Motor neuron (in vitro differentiated cells): ENCODE measurements at regions not wholly inside any gene's neighbourhood (a gene's known extent, or its start where the extent isn't known, plus 50 kb on each side); places are given as distances from the start of the nearest gene placed in this dataset.
"Not testable (repeated sequence)": the region's sequence is repeated elsewhere in the genome, so short reads cannot be mapped to it uniquely, and the experiment has no call there.

Experiments used
- ATAC-seq, 8 experiments: fragments of 200-7000 bp; cut with Tn5 transposase; replicated peaks in 6 of 8; 2 replicates each; pipeline ENCODE4 v1.8.0; 2021; ENCODE audit warnings: mild to moderate bottlenecking in 8 of 8, moderate library complexity in 8 of 8
- H3K27ac ChIP-seq, 2 donors: fragments of 250-450 bp; sonication (Bioruptor Pico); 2 replicates each; pipeline ENCODE4 v1.9.0; 2021; ENCODE audit warnings: antibody characterized with exemption in 2 of 2, mild to moderate bottlenecking in 2 of 2, moderate library complexity in 1 of 2
- H3K4me1 ChIP-seq, 2 donors: fragments of 250-450 bp; sonication (Bioruptor Pico); replicated peaks in 1 of 2; 2 replicates each; pipeline ENCODE4 v1.6.1; 2021; ENCODE audit warnings: antibody characterized with exemption in 2 of 2, mild to moderate bottlenecking in 2 of 2, moderate library complexity in 1 of 2
- H3K4me3 ChIP-seq, 5 donors: fragments of 250-450 bp; sonication (Bioruptor Pico); 2 replicates each; pipeline ENCODE4 v1.9.0; 2021; ENCODE audit warnings: antibody characterized with exemption in 5 of 5, mild to moderate bottlenecking in 5 of 5, moderate library complexity in 4 of 5
- WGBS, 10 experiments: fragments of 450-650 bp; shearing (Covaris generic); methylation state at CpG; one replicate each; pipeline ENCODE4 v1.0.0; 2022; 5-methylcytosine and 5-hydroxymethylcytosine counted together
- in situ Hi-C, 9 experiments: fragments of 400-800 bp; cut with MboI; loops; one replicate each; pipeline ENCODE4 v1.15.0; 2021; ENCODE audit warnings: low sequenced_read_pairs in 9 of 9, low pct_unique_long_range_greater_than_20kb in 2 of 9; ENCODE audit not compliant: unreplicated experiment in 9 of 9

DNA sequence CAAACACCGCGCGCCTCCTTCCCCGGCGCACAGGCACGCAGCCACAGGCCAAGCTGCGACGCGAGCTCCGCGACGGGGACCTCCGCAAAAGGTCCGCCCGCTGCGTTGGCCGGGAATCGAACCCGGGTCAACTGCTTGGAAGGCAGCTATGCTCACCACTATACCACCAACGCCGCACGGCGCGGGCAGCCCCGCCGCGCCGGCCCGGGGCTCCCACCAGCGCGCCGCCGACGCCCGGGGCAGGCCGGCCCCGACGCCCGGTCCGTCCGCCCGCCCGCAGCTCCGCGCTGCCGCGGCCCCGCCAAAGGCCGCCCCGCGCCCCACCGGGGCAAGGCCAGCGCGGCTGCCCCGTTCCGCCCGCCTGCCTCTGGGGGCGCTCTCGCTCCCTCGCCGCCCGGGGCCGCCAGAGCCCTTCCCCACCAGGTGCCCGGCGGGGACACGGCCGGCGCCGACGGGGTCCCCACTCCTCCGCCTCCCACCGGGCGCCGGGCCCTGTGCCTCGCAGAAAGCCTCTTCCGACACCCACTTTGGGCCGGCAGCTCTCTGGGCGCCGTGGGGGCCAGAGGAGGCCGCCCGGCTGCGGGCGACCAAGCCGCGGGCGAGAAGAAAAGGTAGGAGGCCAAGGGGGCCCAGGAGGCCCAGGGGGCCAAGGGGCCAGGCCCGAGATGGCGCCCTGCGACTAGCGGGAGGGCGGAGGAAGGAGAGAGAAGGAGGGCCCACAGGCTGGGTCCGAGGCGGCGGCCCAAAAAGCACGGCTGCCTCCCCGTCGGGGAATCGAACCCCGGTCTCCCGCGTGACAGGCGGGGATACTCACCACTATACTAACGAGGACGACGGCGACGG is 50.2 kb upstream of the FCGR2A start:
- H3K4me3 ChIP-seq, in situ Hi-C loops, H3K27ac ChIP-seq, H3K4me1 ChIP-seq: not testable (repeated sequence)
- no CpG with 5 or more reads among the region's 107 CpGs for WGBS, 10 experiments
- ATAC-seq: peak; percentile 56 to 79 (median 66)

DNA sequence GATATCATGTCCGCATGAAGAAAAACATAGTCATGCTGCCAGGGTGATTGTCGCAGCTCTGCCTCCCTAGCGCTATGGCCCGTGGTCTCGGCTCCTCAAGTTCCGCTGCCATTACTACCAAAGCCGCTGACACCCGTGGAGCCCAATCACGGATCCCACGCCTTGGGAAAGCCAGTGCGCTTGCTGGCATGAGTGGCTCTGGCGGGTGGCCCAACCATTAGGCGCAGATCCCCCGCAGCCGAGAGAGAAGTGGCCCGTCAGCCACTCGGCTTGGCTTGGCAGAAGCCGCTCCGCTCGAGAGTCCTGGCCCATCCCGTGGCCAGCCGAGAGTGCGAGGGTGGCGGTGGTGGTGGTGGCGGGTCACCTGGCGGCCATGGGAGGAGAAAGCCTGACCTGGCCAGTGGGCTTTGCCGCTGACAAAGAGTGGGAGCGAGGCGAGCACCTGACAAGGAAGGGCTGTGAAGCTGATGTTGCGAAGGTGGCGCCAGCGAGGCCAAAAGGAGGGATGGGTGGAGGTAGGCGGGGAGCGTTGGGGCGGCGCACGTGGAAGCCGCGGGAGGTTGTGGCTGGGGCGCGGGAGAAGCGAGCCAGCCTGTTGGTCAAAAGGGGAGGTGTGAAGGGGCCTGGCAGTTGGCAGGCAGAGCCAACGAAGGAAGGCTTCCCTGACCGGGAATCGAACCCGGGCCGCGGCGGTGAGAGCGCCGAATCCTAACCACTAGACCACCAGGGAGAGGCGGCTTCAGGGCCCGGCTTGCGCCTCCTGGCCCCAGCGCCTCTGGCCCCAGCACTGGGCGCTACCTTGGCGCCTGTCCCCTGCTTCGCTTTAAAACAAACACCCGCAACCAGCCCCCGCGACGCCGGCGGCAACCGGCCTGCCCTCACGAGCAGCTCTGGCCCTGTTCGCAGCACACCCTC is 51.0 kb upstream of the FCGR2A start:
- H3K4me1 ChIP-seq, H3K4me3 ChIP-seq, H3K27ac ChIP-seq, in situ Hi-C loops: not testable (repeated sequence)
- peak; percentile 83 to 95 (median 90) for ATAC-seq
- no CpG with 5 or more reads among the region's 67 CpGs for WGBS, 10 experiments

DNA sequence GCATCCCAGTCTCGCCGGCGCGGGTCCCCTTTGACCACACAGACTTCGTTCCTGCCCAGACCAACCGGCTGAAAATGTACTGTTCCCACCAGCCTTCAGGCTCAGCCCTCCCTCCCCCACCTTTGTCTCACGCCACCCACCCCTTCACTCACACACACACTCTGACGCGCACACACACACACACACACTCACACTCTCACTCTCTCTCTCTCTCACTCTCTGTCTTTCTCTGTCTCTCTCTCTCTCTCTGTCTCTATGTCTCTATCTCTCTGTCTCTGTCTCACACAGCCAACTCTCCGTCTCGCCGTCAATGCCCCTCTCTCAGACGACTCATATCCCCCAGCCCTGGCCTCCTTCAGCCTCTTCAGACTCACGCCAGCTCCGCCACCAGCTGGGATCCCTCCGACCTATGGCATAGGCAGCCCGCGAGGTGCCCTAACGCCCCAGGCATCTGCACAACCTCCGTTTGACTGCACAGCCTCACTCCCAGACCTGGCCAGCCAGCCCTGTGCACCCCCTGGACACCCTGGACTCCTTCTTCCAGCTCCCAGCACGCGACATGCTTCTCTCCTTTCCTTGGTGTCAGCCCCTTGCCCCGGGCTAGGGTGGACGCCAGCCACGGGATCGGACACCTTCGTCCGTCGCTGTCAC is 53.4 kb upstream of the FCGR2A start:
- H3K4me3 ChIP-seq, H3K27ac ChIP-seq, ATAC-seq, in situ Hi-C loops, H3K4me1 ChIP-seq: not testable (repeated sequence)
- WGBS, 10 experiments: no CpG with 5 or more reads among the region's 29 CpGs

DNA sequence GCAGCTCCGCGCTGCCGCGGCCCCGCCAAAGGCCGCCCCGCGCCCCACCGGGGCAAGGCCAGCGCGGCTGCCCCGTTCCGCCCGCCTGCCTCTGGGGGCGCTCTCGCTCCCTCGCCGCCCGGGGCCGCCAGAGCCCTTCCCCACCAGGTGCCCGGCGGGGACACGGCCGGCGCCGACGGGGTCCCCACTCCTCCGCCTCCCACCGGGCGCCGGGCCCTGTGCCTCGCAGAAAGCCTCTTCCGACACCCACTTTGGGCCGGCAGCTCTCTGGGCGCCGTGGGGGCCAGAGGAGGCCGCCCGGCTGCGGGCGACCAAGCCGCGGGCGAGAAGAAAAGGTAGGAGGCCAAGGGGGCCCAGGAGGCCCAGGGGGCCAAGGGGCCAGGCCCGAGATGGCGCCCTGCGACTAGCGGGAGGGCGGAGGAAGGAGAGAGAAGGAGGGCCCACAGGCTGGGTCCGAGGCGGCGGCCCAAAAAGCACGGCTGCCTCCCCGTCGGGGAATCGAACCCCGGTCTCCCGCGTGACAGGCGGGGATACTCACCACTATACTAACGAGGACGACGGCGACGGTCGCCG is 57.4 kb upstream of the FCGR2A start:
- in situ Hi-C loops, H3K4me1 ChIP-seq, H3K4me3 ChIP-seq, H3K27ac ChIP-seq: not testable (repeated sequence)
- ATAC-seq: peak in 6 of 8 experiments; percentile 5 to 31 (median 18)
- WGBS, 10 experiments: no CpG with 5 or more reads among the region's 66 CpGs

DNA sequence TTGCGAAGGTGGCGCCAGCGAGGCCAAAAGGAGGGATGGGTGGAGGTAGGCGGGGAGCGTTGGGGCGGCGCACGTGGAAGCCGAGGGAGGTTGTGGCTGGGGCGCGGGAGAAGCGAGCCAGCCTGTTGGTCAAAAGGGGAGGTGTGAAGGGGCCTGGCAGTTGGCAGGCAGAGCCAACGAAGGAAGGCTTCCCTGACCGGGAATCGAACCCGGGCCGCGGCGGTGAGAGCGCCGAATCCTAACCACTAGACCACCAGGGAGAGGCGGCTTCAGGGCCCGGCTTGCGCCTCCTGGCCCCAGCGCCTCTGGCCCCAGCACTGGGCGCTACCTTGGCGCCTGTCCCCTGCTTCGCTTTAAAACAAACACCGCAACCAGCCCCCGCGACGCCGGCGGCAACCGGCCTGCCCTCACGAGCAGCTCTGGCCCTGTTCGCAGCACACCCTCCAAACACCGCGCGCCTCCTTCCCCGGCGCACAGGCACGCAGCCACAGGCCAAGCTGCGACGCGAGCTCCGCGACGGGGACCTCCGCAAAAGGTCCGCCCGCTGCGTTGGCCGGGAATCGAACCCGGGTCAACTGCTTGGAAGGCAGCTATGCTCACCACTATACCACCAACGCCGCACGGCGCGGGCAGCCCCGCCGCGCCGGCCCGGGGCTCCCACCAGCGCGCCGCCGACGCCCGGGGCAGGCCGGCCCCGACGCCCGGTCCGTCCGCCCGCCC is 58.1 kb upstream of the FCGR2A start:
- H3K27ac ChIP-seq, H3K4me1 ChIP-seq, H3K4me3 ChIP-seq, in situ Hi-C loops: not testable (repeated sequence)
- no CpG with 5 or more reads among the region's 79 CpGs for WGBS, 10 experiments
- peak; percentile 68 to 90 (median 82) for ATAC-seq

DNA sequence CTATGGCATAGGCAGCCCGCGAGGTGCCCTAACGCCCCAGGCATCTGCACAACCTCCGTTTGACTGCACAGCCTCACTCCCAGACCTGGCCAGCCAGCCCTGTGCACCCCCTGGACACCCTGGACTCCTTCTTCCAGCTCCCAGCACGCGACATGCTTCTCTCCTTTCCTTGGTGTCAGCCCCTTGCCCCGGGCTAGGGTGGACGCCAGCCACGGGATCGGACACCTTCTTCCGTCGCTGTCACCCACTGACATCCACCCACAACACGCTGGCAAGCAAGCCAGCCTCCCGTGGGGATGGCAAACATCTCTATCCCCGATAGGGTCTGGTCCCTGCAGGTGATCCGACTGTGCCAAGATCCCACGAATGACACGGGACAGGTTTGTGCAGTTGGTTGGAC is 60.5 kb upstream of the FCGR2A start:
- no CpG with 5 or more reads among the region's 18 CpGs for WGBS, 10 experiments
- H3K4me1 ChIP-seq, H3K4me3 ChIP-seq, H3K27ac ChIP-seq, in situ Hi-C loops, ATAC-seq: not testable (repeated sequence)

DNA sequence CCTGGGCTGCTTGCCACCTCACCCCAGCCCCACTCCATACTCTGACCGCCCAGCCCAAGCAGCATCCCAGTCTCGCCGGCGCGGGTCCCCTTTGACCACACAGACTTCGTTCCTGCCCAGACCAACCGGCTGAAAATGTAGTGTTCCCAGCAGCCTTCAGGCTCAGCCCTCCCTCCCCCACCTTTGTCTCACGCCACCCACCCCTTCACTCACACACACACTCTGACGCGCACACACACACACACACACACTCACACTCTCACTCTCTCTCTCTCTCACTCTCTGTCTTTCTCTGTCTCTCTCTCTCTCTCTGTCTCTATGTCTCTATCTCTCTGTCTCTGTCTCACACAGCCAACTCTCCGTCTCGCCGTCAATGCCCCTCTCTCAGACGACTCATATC is 61.0 kb upstream of the FCGR2A start:
- in situ Hi-C loops: not testable (repeated sequence)
- 55% methylated on average over 4 of the region's 14 CpGs; no CpG with 5 or more reads in 9 of the 10 experiments for WGBS, 10 experiments

DNA sequence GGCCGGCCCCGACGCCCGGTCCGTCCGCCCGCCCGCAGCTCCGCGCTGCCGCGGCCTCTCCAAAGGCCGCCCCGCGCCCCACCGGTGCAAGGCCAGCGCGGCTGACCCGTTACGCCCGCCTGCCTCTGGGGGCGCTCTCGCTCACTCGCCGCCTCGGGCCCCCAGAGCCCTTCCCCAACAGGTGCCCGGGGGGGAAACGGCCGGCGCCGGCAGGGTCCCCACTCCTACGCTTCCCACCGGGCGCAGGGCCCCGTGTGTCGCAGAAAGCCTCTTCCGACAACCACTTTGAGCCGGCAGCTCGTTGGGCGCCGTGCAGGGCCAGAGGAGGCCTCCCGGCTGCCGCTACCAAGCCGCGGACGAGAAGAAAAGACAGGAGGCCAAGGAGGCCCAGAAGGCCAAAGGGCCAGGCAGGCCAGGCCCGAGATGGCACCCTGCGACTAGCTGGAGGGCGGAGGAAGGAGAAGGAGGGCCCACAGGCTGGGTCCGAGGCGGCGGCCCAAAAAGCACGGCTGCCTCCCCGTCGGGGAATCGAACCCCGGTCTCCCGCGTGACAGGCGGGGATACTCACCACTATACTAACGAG is 64.9 kb upstream of the FCGR2A start:
- ATAC-seq: peak; percentile 67 to 84 (median 78)
- 0 to 10% (median 2%) methylated on average over 2 to 10 of the region's 61 CpGs; no CpG with 5 or more reads in 7 of the 10 experiments for WGBS, 10 experiments
- H3K27ac ChIP-seq: peak overlapping the region in 1 of 2 donors; percentile 56
- H3K4me1 ChIP-seq: no peaks in the 10 kb centered on the region
- in situ Hi-C loops: no loop called here
- H3K4me3 ChIP-seq: peak overlapping the region; percentile 44 to 98 (median 73)

More for the DNA sequence above, 61.0 kb upstream of the FCGR2A start:
- not testable (repeated sequence) for H3K27ac ChIP-seq, H3K4me1 ChIP-seq, H3K4me3 ChIP-seq, ATAC-seq

DNA sequence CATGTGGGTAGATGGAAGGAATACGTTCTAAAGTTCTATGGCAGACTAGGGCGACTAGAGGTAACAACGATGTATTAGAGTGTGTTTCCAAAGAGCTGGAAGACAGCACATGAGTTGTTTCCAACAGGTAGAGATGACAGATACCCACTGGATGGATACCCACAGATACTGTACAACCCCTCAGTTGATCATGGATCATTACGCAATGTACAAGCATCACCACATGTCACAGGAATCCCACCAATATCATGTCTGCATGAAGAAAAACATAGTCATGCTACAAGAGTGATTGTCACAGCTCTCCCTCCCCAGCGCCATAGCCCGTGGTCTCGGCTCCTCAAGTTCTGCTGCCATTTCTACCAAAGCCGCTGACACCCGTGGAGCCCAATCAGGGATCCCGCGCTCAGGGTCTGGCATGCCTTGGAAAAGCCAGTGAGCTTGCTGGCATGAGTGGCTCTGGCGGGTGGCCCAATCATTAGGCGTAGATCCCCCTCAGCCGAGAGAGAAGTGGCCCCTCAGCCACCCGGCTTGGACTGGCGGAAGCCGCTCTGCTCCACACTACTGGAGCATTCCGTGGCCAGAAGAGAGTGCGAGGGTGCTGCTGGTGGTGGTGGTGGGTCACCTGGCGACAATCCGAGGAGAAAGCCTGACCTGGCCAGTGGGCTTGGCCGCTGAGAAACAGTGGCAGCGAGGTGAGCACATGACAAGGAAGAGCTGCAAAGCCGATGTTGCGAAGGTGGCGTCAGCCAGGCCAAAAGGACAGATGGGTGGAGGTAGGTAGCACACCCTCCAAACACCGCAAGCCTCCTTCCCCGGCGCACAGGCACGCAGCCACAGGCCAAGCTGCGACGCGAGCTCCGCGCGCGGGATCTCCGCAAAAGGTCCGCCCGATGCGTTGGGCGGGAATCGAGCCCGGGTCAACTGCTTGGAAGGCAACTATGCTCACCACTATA is 65.7 kb upstream of the FCGR2A start:
- no peaks in the 10 kb centered on the region for H3K4me1 ChIP-seq
- WGBS, 10 experiments: 16 to 77% (median 32%) methylated on average over 2 to 28 of the region's 44 CpGs; no CpG with 5 or more reads in 2 of the 10 experiments
- no peak overlapping the region for H3K27ac ChIP-seq
- peak in 7 of 8 experiments; percentile 3 to 65 (median 53) for ATAC-seq
- in situ Hi-C loops: no loop called here
- H3K4me3 ChIP-seq: peak overlapping the region; percentile 32 to 98 (median 73)

DNA sequence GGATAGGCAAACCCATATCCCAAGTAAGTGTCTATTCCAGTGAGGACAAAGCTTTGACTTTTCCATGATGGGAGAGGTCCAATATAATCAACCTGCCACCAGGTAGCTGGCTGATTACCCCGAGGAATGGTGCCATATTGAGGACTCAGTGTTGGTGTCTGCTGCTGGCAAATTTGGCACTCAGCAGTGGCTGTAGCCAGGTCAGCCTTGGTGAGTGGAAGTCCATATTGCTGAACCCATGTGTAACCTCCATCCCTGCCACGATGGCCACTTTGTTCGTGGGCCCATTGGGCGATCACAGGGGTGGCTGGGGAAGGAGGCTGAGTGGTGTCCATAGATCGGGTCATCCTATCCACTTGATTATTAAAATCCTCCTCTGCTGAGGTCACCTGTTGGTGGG is 65.5 kb upstream of the CFAP126 start:
- in situ Hi-C loops: not testable (repeated sequence)

DNA sequence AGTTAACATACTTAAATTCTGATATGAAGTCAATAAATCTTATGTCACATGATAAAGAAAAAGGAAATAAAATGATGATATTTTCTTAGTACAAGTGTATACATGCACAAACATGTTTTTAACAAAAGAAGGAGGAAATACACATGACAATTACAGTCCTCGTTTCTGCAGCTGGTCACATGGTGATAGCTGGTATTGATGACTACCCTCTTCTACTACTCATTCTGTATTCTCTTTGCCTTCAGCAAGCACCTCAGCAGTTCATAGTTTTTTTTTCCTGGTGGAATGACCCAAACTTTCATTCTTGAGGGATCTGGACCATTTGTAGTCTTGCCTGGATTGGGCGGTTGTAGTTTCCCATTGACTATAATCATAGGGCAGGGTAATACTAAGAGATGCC is 64.4 kb upstream of the CFAP126 start:
- no peak overlapping the region for H3K4me3 ChIP-seq
- no peaks in the 10 kb centered on the region for H3K4me1 ChIP-seq
- no peak for ATAC-seq
- WGBS, 10 experiments: 0 to 80% (median 67%) methylated on average over 1 to 2 of the region's 2 CpGs; no CpG with 5 or more reads in 1 of the 10 experiments
- no peak overlapping the region for H3K27ac ChIP-seq
- in situ Hi-C loops: no loop called here

More for the DNA sequence above, 65.5 kb upstream of the CFAP126 start:
- 24 to 83% (median 57%) methylated on average over 1 to 5 of the region's 5 CpGs; no CpG with 5 or more reads in 4 of the 10 experiments for WGBS, 10 experiments
- H3K27ac ChIP-seq, H3K4me1 ChIP-seq, ATAC-seq, H3K4me3 ChIP-seq: not testable (repeated sequence)
